ENCODE measurements at regions not wholly inside any gene's neighbourhood (a gene's known extent, or its start where the extent isn't known, plus 50 kb on each side); places are given as distances from the start of the nearest gene placed in this dataset.

- no peak for DNase-seq (ENCODE audit: low read depth)
- TF ChIP-seq CTCF (IDR thresholded peaks at IDR 0.05; ENCODE audit: control insufficient read depth, insufficient read depth, low read depth, low read length, missing control alignments) = no peak
- H3K4me3 ChIP-seq (ENCODE audit: control insufficient read depth, low read depth, low read length) = no peak overlapping the region
These were observed 1950.5 kb upstream of the AGA start for GRCh38 chr4:179392787-179393186.

- TF ChIP-seq CTCF (IDR thresholded peaks at IDR 0.05; ENCODE audit: control insufficient read depth, insufficient read depth, low read depth, low read length, missing control alignments) = no peak
- H3K4me3 ChIP-seq (ENCODE audit: control insufficient read depth, low read depth, low read length) = no peak overlapping the region
- DNase-seq (ENCODE audit: low read depth) = no peak
These were observed 1956.2 kb upstream of the AGA start for GRCh38 chr4:179398414-179398813.

GRCh38 chr4:179399054-179399782 lies 1957.0 kb upstream of the AGA start:
- no peak for TF ChIP-seq CTCF (IDR thresholded peaks at IDR 0.05; ENCODE audit: control insufficient read depth, insufficient read depth, low read depth, low read length, missing control alignments)
- DNase-seq (ENCODE audit: low read depth) = no peak
- no peak overlapping the region for H3K4me3 ChIP-seq (ENCODE audit: control insufficient read depth, low read depth, low read length)

GRCh38 chr4:179415037-179415846 lies 1973.0 kb upstream of the AGA start:
- TF ChIP-seq CTCF (IDR thresholded peaks at IDR 0.05; ENCODE audit: control insufficient read depth, insufficient read depth, low read depth, low read length, missing control alignments) = no peak
- DNase-seq (ENCODE audit: low read depth) = no peak
- H3K4me3 ChIP-seq (ENCODE audit: control insufficient read depth, low read depth, low read length) = no peak overlapping the region

- DNase-seq (ENCODE audit: low read depth) = no peak
- no peak for TF ChIP-seq CTCF (IDR thresholded peaks at IDR 0.05; ENCODE audit: control insufficient read depth, insufficient read depth, low read depth, low read length, missing control alignments)
- H3K4me3 ChIP-seq (ENCODE audit: control insufficient read depth, low read depth, low read length) = no peak overlapping the region
These were observed 1973.6 kb upstream of the AGA start for GRCh38 chr4:179415847-179416223.

- H3K4me3 ChIP-seq (ENCODE audit: control insufficient read depth, low read depth, low read length) = no peak overlapping the region
- TF ChIP-seq CTCF (IDR thresholded peaks at IDR 0.05; ENCODE audit: control insufficient read depth, insufficient read depth, low read depth, low read length, missing control alignments) = no peak
- no peak for DNase-seq (ENCODE audit: low read depth)
These were observed 1975.1 kb upstream of the AGA start for GRCh38 chr4:179417357-179417756.

Data from AG09309 (cell line).